Thoracic aorta (tissue), 2 donors: ENCODE measurements at regions not wholly inside any gene's neighbourhood (a gene's known extent, or its start where the extent isn't known, plus 50 kb on each side); places are given as distances from the start of the nearest gene placed in this dataset.

ENCODE experiments used
- ATAC-seq: fragments of 150-250 bp; one replicate; pipeline ENCODE4 v1.8.0; 2017; ENCODE audit warnings: low read depth; ENCODE audit not compliant: insufficient number of reproducible peaks, low FRiP score
- DNase-seq: peaks from one replicate; pipeline ENCODE4 v3.0.0-alpha.2; 2020; ENCODE audit warnings: low spot score
- H3K27ac ChIP-seq, 2 donors: fragments of 200-600 bp; sonication (generic); 1 replicate in 1 of 2; 2 replicates in 1 of 2; pipeline ENCODE4 v1.5.1; 2016; ENCODE audit warnings: mild to moderate bottlenecking in 2 of 2, moderate library complexity in 2 of 2
- H3K27me3 ChIP-seq: fragments of 200-600 bp; sonication (generic); replicated peaks from 2 replicates; pipeline ENCODE4 v1.6.0; 2016; ENCODE audit warnings: mild to moderate bottlenecking; ENCODE audit not compliant: insufficient read depth
- H3K36me3 ChIP-seq: fragments of 200-600 bp; sonication (generic); one replicate; pipeline ENCODE4 v1.5.1; 2016
- H3K4me1 ChIP-seq, 2 donors: fragments of 200-600 bp; sonication (generic); 1 replicate in 1 of 2; 2 replicates in 1 of 2; pipeline versions ENCODE4 v1.5.1 to v1.6.0; 2016; ENCODE audit warnings: low read depth in 2 of 2, mild to moderate bottlenecking in 1 of 2; ENCODE audit not compliant: control insufficient read depth in 1 of 2
- H3K4me3 ChIP-seq: fragments of 200-600 bp; sonication (generic); 2 replicates; pipeline ENCODE4 v1.5.1; 2016; ENCODE audit warnings: mild to moderate bottlenecking
- H3K9me3 ChIP-seq: fragments of 200-600 bp; sonication (generic); 2 replicates; pipeline ENCODE4 v1.5.1; 2016
- TF ChIP-seq, protein P1 (sequence below): fragments of 200-600 bp; sonication (generic); IDR thresholded peaks from one replicate; pipeline ENCODE4 v1.5.1; 2019; ENCODE audit warnings: antibody characterized with exemption

DNA sequence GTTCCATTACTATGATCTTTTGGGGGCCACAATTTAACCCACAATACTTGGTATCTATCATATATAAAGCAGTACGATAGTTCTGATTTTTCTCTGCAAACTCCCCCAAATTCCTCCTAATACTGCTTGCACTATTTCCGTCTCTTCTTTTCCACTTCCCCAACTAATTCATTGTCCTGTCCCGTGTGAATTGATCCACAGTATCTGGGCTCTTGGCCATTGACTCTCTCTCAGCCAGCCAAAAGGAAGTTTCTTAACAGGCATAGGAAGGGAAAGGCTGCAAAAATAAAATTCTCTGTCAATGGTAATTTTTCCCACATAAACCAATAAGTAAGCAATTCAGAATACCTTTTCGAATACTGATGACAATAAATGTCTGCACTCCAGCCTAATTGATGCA is 91.7 kb upstream of the DSCAM start:
- H3K4me3 ChIP-seq: no peak overlapping the region
- no peaks in the 10 kb centered on the region for H3K4me1 ChIP-seq
- no peaks in the 10 kb centered on the region for H3K36me3 ChIP-seq
- no peak for ATAC-seq
- DNase-seq: no peak
- H3K27ac ChIP-seq: no peak overlapping the region
- no peaks in the 10 kb centered on the region for H3K27me3 ChIP-seq
- H3K9me3 ChIP-seq: no peaks in the 10 kb centered on the region
- TF ChIP-seq, protein P1, sequence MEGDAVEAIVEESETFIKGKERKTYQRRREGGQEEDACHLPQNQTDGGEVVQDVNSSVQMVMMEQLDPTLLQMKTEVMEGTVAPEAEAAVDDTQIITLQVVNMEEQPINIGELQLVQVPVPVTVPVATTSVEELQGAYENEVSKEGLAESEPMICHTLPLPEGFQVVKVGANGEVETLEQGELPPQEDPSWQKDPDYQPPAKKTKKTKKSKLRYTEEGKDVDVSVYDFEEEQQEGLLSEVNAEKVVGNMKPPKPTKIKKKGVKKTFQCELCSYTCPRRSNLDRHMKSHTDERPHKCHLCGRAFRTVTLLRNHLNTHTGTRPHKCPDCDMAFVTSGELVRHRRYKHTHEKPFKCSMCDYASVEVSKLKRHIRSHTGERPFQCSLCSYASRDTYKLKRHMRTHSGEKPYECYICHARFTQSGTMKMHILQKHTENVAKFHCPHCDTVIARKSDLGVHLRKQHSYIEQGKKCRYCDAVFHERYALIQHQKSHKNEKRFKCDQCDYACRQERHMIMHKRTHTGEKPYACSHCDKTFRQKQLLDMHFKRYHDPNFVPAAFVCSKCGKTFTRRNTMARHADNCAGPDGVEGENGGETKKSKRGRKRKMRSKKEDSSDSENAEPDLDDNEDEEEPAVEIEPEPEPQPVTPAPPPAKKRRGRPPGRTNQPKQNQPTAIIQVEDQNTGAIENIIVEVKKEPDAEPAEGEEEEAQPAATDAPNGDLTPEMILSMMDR: no peak

DNA sequence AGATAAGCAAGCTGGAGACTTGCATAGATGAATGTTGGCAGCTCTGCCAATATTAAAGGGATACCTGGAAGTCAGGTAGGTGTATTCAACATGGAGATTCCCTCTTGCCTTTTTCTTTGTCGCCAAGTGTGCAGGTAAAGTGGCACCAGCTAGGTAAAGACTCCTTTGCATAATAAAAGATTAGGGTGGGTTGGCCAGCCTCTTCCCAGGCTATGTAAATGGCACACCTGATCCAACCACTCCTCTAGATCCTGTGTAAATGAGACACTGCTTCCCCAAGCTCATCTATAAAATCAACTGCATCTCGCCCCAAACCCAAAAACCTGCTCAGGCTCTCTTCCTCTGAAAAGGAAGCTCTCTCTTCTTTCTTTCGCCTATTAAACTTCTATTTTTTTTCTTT is 100.8 kb upstream of the DSCAM start:
- no peak for DNase-seq
- H3K27ac ChIP-seq: no peak overlapping the region
- TF ChIP-seq, protein P1: no peak

DNA sequence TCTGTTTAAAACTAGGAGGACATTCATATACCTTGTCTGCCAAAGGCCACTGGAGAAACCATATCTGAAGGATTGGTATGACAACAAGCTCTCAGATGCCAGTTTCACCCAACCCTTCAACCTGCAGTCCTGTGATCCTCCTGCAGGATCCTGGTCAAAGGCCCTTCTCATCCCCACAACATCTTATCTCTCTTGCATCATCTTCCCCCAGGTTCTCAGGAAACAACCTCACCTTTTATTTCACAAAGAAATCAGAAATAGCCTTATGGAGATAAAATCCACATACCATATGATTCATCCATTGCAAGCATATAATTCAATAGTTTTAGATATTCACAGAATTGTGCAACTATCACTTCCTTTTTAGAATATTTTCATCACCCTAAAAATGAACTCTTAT is 104.0 kb upstream of the DSCAM start:
- Histone ChIP-seq H3K27ac (no peak overlapping the region), H3K36me3 (no peaks in the 10 kb centered on the region), H3K4me3 (no peak overlapping the region), H3K9me3 (no peaks in the 10 kb centered on the region), H3K27me3 (no peaks in the 10 kb centered on the region), H3K4me1 (no peaks in the 10 kb centered on the region)
- TF ChIP-seq, protein P1: no peak
- no peak for DNase-seq
- no peak for ATAC-seq

More for the DNA sequence above, 100.8 kb upstream of the DSCAM start:
- Histone ChIP-seq H3K4me1 (no peaks in the 10 kb centered on the region), H3K36me3 (no peaks in the 10 kb centered on the region), H3K9me3 (no peaks in the 10 kb centered on the region), H3K27me3 (no peaks in the 10 kb centered on the region), H3K4me3 (no peak overlapping the region)
- ATAC-seq: no peak

DNA sequence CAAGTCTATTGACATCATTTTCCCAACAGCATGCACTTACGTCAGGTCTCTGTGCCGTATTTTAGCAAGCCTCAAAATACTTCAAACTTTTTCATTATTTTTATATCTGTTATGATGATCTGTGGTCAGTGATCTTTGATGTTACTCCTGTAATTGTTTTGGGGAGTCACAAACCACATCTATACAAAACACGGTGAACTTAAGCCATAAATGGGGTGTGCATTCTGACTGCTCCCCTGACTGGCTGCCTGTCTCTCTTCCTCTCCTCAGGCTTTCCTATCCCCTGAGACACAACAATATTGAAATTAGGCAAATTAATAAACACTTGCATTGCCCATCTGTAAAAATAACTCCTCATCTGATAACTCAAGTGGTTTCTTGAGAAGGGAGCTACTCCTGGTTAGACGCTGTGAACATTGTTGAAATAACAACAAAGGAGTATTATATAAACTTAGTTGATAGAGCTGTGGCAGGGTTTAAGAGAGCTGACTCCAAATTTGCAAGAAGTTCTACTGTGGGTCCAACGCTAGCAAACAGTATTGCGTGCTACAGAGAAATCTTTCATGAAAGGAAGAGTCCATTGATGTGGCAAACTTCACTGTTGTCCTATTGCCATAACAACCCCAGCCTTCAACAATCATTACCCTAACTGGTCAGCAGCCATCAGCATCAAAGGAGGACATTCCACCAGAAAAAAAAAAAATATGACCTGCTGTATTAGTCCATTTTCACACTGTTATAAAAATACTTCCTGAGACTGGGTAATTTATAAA is 105.8 kb upstream of the DSCAM start:
- TF ChIP-seq, protein P1: no peak
- DNase-seq (no peak), ATAC-seq (no peak)
- Histone ChIP-seq H3K4me1 (no peaks in the 10 kb centered on the region), H3K27me3 (no peaks in the 10 kb centered on the region), H3K36me3 (no peaks in the 10 kb centered on the region), H3K4me3 (no peak overlapping the region), H3K9me3 (no peaks in the 10 kb centered on the region), H3K27ac (no peak overlapping the region)

DNA sequence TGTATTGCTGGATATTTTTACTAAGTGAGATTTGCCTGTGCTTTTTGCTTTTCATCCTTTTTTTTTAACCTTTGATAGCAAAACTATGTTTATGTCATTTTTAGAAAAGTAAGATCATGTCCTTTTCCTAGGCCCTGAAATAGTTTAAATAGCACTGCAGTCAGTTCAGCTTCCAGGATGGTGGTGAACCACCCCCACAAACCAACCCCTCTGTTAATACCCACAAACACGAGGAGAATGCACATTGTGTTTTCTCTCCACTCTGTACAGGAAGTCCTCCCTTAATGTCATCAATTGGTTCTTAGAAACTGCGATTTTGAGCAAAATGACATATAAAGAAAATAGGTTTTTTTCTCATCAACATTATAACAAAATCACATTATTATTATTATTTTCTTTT is 117.7 kb upstream of the DSCAM start:
- no peak for ATAC-seq
- TF ChIP-seq, protein P1: no peak
- H3K27ac ChIP-seq: no peak overlapping the region

More for the DNA sequence above, 117.7 kb upstream of the DSCAM start:
- H3K4me1 ChIP-seq: no peaks in the 10 kb centered on the region
- H3K4me3 ChIP-seq: no peak overlapping the region
- H3K36me3 ChIP-seq: no peaks in the 10 kb centered on the region
- H3K9me3 ChIP-seq: no peaks in the 10 kb centered on the region
- no peaks in the 10 kb centered on the region for H3K27me3 ChIP-seq
- no peak for DNase-seq
